DND-41 (cell line): ENCODE measurements at regions not wholly inside any gene's neighbourhood (a gene's known extent, or its start where the extent isn't known, plus 50 kb on each side); places are given as distances from the start of the nearest gene placed in this dataset.

Experiments used
- CTCF ChIP-seq: IDR thresholded peaks from 2 replicates; pipeline ENCODE4 v1.5.1; 2012; ENCODE audit warnings: borderline replicate concordance, low read length, moderate library complexity, mild to moderate bottlenecking; ENCODE audit not compliant: poor library complexity, severe bottlenecking; ENCODE audit errors: extremely low read depth
- EZH2 ChIP-seq: IDR thresholded peaks from 3 replicates; pipeline ENCODE4 v1.6.1; 2012; ENCODE audit warnings: borderline replicate concordance, low read depth, mild to moderate bottlenecking, moderate library complexity, low read length, inconsistent platforms; ENCODE audit not compliant: severe bottlenecking

GRCh38 chr1:216830424-216831210 lies 107.4 kb upstream of the ESRRG start:
- TF ChIP-seq CTCF, result no peak
- TF ChIP-seq EZH2, result no peak
